ENCODE measurements at regions not wholly inside any gene's neighbourhood (a gene's known extent, or its start where the extent isn't known, plus 50 kb on each side); places are given as distances from the start of the nearest gene placed in this dataset.

- no peak for DNase-seq
These were observed 255.2 kb upstream of the TNC start for GRCh38 chr9:115373000-115373709.

GRCh38 chr9:115373710-115374045 is 255.7 kb upstream of the TNC start:
- DNase-seq = no peak

- DNase-seq = no peak
These were observed 256.8 kb upstream of the TNC start for GRCh38 chr9:115374724-115375268.

- no peak for DNase-seq
These were observed 260.3 kb upstream of the TNC start for GRCh38 chr9:115378241-115378640.

- DNase-seq = no peak
These were observed 260.8 kb upstream of the TNC start for GRCh38 chr9:115378758-115379157.

GRCh38 chr9:115379719-115380118 is 261.8 kb upstream of the TNC start:
- no peak for DNase-seq

GRCh38 chr9:115382865-115383264 is 264.9 kb upstream of the TNC start:
- no peak for DNase-seq

GRCh38 chr9:115385383-115386122 is 267.6 kb upstream of the TNC start:
- no peak for DNase-seq

GRCh38 chr9:115386963-115387770 is 269.2 kb upstream of the TNC start:
- no peak for DNase-seq

GRCh38 chr9:115391168-115391825 is 273.3 kb upstream of the TNC start:
- DNase-seq = no peak

- no peak for DNase-seq
These were observed 276.2 kb upstream of the TNC start for GRCh38 chr9:115393976-115394775.

GRCh38 chr9:115395511-115396021 is 277.6 kb upstream of the TNC start:
- no peak for DNase-seq

GRCh38 chr9:115396071-115396529 is 278.1 kb upstream of the TNC start:
- no peak for DNase-seq

- no peak for DNase-seq
These were observed 279.8 kb upstream of the TNC start for GRCh38 chr9:115397591-115398312.

- peak; percentile 5 for DNase-seq
These were observed 280.3 kb upstream of the TNC start for GRCh38 chr9:115398313-115398650.

- DNase-seq = no peak
These were observed 281.0 kb upstream of the TNC start for GRCh38 chr9:115398996-115399395.

- DNase-seq = no peak
These were observed 282.8 kb upstream of the TNC start for GRCh38 chr9:115400796-115401195.

GRCh38 chr9:115401756-115402327 is 283.9 kb upstream of the TNC start:
- DNase-seq = no peak

- no peak for DNase-seq
These were observed 285.8 kb upstream of the TNC start for GRCh38 chr9:115403753-115404152.

GRCh38 chr9:115404311-115404710 is 286.4 kb upstream of the TNC start:
- DNase-seq = no peak

GRCh38 chr9:115411516-115411915 is 293.6 kb upstream of the TNC start:
- DNase-seq = no peak
